Central memory CD8-positive, alpha-beta T cell (primary cell): ENCODE measurements at regions not wholly inside any gene's neighbourhood (a gene's known extent, or its start where the extent isn't known, plus 50 kb on each side); places are given as distances from the start of the nearest gene placed in this dataset.

ENCODE experiments used
- ATAC-seq: fragments of 150-1000 bp; cut with Tn5 transposase; replicated peaks from 2 replicates; pipeline ENCODE4 v1.10.0; 2022; ENCODE audit warnings: mild to moderate bottlenecking, moderate FRiP score, moderate number of reproducible peaks; ENCODE audit not compliant: poor library complexity, severe bottlenecking; ENCODE audit errors: extremely low read depth
- DNase-seq, 2 donors: peaks; one replicate each; pipeline ENCODE4 v3.0.0; 2021; ENCODE audit warnings: low spot score in 2 of 2
- H3K27ac Mint-ChIP-seq: one replicate; pipeline ENCODE4 v1.8.0; 2022; ENCODE audit warnings: low read depth, mild to moderate bottlenecking, moderate library complexity, mixed read lengths
- H3K27me3 Mint-ChIP-seq: one replicate; pipeline ENCODE4 v1.8.0; 2022; ENCODE audit warnings: mixed read lengths
- H3K36me3 Mint-ChIP-seq: one replicate; pipeline ENCODE4 v1.8.0; 2022; ENCODE audit warnings: mild to moderate bottlenecking, moderate library complexity, mixed read lengths; ENCODE audit not compliant: insufficient read depth
- H3K4me1 Mint-ChIP-seq: one replicate; pipeline ENCODE4 v1.8.0; 2022; ENCODE audit warnings: mixed read lengths
- H3K4me3 Mint-ChIP-seq: one replicate; pipeline ENCODE4 v1.8.0; 2022; ENCODE audit warnings: mild to moderate bottlenecking, moderate library complexity, mixed read lengths
- H3K9me3 Mint-ChIP-seq: one replicate; pipeline ENCODE4 v1.8.0; 2022; ENCODE audit warnings: mixed read lengths

DNA sequence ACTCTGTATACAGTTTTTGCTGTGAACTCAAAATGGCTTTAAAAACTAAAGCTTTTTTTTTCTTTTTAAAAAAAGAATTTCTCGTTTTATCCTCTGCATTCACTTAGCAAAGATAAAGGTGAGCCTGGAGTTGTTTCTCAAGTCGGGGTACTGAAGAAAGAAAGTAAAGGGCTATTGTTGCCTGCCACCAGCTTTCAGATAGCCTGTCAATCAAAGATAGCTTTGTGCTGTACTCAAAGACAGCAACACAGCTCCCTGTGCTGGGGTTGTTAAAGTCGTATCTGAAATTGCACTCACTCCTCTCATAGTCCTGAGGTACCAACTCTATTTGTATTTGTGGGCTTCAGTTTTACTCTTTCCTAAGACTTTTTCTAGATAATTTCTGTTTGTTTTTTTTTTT is 710.1 kb upstream of the ID4 start:
- no peaks in the 10 kb centered on the region for H3K4me1 Mint-ChIP-seq
- no peak overlapping the region for H3K4me3 Mint-ChIP-seq
- no peak for DNase-seq
- H3K9me3 Mint-ChIP-seq: peaks cover 14% of the 10 kb centered on the region
- ATAC-seq: no peak
- H3K36me3 Mint-ChIP-seq: no peaks in the 10 kb centered on the region
- H3K27ac Mint-ChIP-seq: no peak overlapping the region
- H3K27me3 Mint-ChIP-seq: no peaks in the 10 kb centered on the region

DNA sequence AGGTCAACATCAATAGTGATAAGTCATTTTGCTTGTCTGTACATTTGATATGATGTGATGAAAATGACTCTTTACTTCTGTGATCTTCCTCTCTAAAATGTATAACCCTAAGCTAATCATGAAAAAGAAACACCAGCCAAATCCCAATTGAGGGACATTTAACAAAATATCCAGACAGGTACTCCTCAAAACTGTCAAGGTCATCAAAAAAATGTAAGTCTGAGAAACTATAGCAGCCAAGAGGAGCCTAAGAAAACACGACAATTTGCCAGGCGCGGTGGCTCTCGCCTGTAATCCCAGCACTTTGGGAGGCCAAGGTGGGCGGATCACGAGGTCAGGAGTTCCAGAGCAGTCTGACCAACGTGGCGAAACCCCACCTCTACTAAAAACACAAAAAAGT is 708.5 kb upstream of the ID4 start:
- no peak overlapping the region for H3K27ac Mint-ChIP-seq
- peaks cover 17% of the 10 kb centered on the region for H3K9me3 Mint-ChIP-seq
- DNase-seq (no peak), ATAC-seq (no peak)
- H3K36me3 Mint-ChIP-seq: no peaks in the 10 kb centered on the region
- no peaks in the 10 kb centered on the region for H3K4me1 Mint-ChIP-seq
- H3K4me3 Mint-ChIP-seq: no peak overlapping the region
- H3K27me3 Mint-ChIP-seq: no peaks in the 10 kb centered on the region

DNA sequence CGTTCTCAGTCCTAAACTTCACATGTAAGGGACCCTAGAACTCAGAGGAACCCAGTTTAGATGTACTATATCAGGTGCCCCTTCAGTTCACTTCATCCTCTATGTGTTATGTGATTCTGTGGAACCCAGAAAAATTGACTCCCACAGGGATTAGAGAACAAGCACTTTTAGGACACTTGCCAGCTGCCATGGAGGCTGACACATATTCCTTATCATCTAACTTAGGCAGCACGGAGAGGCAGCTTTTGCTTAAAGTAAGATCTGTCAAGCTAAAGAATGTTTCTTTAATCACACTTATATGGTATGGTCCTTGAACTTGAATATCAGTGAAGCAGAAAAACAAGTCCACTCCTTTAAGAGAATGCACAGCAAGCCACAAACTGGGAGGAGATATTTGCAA is 701.5 kb upstream of the ID4 start:
- DNase-seq: no peak
- Mint-ChIP-seq H3K9me3 (peaks cover 26% of the 10 kb centered on the region), H3K4me3 (no peak overlapping the region), H3K4me1 (no peaks in the 10 kb centered on the region), H3K27ac (no peak overlapping the region), H3K27me3 (no peaks in the 10 kb centered on the region), H3K36me3 (no peaks in the 10 kb centered on the region)
- no peak for ATAC-seq

DNA sequence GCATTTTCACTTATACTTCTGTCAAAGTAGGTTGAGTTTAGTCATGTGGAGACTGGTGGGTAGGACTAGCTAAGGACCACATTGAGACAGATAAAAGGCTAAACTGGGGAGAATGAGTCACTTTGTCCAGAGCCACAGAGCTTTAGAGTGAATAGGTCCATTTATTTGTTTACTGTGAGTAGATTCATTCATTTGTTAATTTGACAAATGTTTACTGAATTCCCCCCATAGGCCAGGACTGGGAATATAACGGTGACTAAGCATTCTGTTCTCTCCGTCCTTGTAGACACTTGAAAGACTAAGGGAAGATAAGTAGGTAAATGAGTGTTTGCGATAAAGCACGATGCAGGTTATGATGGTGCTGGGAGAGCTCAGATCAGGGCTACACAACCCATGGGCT is 699.7 kb upstream of the ID4 start:
- DNase-seq: no peak
- no peak for ATAC-seq
- Mint-ChIP-seq H3K27me3 (no peaks in the 10 kb centered on the region), H3K4me1 (no peaks in the 10 kb centered on the region), H3K36me3 (no peaks in the 10 kb centered on the region), H3K4me3 (no peak overlapping the region), H3K27ac (no peak overlapping the region), H3K9me3 (peaks cover 26% of the 10 kb centered on the region)

DNA sequence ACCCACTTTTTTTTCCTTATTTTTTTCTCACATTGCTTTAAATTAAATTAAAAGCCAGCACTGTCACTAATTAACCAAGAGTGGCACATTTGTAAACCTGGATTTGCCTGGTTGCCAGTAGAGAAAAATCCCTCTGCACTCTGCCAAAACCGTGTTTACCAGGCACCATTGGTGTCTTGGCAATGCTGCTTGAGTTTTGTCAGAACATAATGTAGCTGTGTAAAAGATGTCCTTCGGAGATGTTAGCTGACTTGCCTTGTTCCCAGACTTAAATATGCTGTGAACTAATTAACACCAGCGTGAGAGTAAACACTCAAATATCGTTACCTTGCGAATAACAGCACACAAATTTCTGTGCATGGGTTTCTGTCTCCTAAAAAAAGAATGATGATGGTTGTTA is 694.9 kb upstream of the ID4 start:
- peaks cover 20% of the 10 kb centered on the region for H3K9me3 Mint-ChIP-seq
- no peak for DNase-seq
- no peak overlapping the region for H3K4me3 Mint-ChIP-seq
- no peaks in the 10 kb centered on the region for H3K4me1 Mint-ChIP-seq
- ATAC-seq: no peak
- H3K27ac Mint-ChIP-seq: no peak overlapping the region
- no peaks in the 10 kb centered on the region for H3K27me3 Mint-ChIP-seq
- no peaks in the 10 kb centered on the region for H3K36me3 Mint-ChIP-seq

DNA sequence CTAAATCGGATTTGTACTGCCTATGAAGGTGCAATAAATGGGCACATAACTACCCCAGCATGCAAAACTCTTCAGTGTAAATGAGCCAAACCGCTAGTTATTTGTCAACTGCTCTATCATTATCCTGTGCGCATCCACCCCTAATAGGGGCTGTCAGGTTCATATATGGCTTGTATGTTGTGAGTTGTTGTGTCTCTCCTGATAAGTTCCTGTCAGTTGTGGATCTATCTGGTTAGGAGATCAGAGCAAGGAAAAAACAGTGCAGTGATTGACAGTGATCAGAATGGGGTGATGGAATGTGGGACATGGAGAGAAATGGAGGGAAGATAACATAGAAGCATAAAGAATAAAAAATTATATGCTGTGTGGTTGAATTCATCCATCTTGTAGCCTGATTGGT is 686.9 kb upstream of the ID4 start:
- Mint-ChIP-seq H3K4me1 (no peaks in the 10 kb centered on the region), H3K36me3 (no peaks in the 10 kb centered on the region), H3K9me3 (peaks cover 12% of the 10 kb centered on the region), H3K27ac (no peak overlapping the region), H3K27me3 (no peaks in the 10 kb centered on the region), H3K4me3 (no peak overlapping the region)
- no peak for ATAC-seq
- DNase-seq: no peak

DNA sequence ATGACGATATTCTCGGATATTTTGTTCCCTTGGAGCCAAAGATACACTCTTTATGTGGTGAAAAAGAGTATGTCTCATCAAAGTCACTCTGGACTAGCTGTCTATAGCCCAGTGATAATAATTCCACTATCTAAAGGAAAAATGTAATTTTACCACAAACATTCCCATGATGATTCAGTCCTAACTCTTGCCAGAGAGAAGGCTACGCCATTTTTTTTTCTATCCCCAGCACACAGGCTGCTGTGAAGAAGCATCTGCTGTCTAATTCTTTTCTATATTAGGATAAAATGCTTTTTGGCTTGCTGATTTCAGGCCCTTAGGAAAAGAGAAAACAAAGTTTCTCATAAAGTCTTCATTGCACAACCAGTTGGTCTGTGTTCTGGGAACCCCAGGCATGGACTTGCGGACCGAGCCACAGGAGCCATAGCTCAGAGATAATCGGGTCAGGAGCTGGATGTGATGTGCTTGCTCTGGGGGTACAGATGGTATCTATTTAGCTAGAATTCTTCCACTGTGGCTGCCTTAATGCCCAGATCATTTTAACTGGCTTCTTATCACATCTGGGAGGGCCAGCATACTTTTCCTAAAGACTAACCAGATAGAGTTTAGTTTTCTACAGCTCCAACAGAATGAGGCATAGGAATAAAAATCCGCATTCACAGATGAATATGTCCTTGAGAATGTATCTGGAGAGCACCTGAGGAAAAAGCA is 683.7 kb upstream of the ID4 start:
- no peak overlapping the region for H3K27ac Mint-ChIP-seq
- no peaks in the 10 kb centered on the region for H3K27me3 Mint-ChIP-seq
- H3K4me1 Mint-ChIP-seq: no peaks in the 10 kb centered on the region
- no peak for DNase-seq
- no peak overlapping the region for H3K4me3 Mint-ChIP-seq
- peaks cover 12% of the 10 kb centered on the region for H3K9me3 Mint-ChIP-seq
- ATAC-seq: no peak
- H3K36me3 Mint-ChIP-seq: no peaks in the 10 kb centered on the region

DNA sequence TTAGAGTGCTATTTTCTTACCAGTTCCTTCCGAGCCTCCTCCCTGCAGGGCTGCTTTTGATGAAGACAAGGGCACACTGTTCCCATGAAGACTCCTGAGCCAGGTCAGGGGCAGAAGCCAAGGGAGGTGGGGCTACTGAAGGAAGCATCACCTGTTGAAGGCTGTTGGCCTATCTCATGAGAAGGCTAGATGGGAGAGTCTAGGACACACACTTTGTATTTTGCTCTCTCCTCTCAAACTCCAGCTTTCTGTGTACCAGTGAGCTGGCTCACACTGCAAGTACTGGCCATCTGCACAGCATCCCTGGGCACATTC is 683.2 kb upstream of the ID4 start:
- Mint-ChIP-seq H3K4me1 (no peaks in the 10 kb centered on the region), H3K27ac (no peak overlapping the region), H3K36me3 (no peaks in the 10 kb centered on the region), H3K4me3 (no peak overlapping the region), H3K27me3 (no peaks in the 10 kb centered on the region), H3K9me3 (peaks cover 12% of the 10 kb centered on the region)
- DNase-seq (no peak), ATAC-seq (no peak)

DNA sequence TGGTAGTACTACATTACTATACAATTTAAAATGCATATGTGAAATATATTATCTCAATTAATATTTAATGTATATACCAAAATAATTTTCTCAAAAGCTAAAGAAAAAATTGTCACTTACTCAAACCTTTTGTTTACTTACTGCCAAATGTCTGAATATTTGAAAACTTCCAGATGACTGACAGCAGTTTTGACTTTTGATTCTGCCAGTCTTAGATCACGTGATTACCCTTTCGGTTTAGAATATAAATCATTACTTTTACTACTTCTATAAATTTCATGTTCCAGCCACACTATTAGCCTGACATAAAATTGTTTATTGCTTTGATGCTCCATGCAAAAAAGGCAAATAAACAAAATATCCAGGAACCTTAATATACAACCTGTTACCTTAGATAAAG is 680.7 kb upstream of the ID4 start:
- no peak overlapping the region for H3K4me3 Mint-ChIP-seq
- no peak for DNase-seq
- no peaks in the 10 kb centered on the region for H3K4me1 Mint-ChIP-seq
- H3K9me3 Mint-ChIP-seq: peaks cover 12% of the 10 kb centered on the region
- H3K36me3 Mint-ChIP-seq: peaks cover 2% of the 10 kb centered on the region
- H3K27ac Mint-ChIP-seq: no peak overlapping the region
- no peaks in the 10 kb centered on the region for H3K27me3 Mint-ChIP-seq
- no peak for ATAC-seq

DNA sequence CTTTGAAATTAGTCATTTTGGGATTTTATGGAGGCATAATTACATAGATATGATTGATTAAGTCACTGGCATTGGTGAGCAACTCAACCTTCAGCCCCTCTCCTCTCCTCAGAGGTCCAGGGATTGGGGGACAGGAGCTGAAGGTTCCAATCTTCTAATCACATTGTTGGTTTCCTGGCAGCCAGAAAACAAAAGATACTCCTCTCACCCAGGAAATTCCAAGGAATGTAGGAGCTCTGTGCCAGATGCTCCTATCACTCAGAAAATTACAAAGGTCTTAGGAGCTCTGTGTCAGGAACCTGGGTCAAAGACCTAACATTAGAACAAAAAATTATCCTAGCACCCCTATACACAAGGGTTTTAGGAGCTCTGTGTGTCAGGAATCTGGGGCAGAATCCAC is 679.7 kb upstream of the ID4 start:
- Mint-ChIP-seq H3K27ac (no peak overlapping the region), H3K27me3 (no peaks in the 10 kb centered on the region), H3K36me3 (peaks cover 2% of the 10 kb centered on the region), H3K4me1 (no peaks in the 10 kb centered on the region), H3K4me3 (no peak overlapping the region), H3K9me3 (peaks cover 5% of the 10 kb centered on the region)
- no peak for ATAC-seq
- no peak for DNase-seq

DNA sequence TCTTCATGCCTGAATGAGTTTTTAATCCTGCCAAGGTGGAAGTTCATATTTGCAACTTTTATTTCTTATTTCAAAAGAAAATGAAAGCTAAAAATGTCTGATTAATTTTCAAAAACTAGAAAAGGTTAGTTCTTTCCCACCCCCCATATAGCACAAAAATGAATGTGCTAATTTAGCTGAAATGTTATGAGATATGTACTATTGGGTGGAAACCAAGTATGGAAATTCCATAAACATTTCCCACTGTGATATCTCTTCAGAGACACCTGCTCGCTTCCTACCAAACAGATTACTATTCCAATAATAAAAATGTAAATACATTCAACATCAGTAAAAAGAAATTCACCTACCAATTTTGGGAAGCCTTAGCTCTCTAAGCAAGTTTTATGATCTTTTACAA is 678.6 kb upstream of the ID4 start:
- Mint-ChIP-seq H3K27me3 (no peaks in the 10 kb centered on the region), H3K27ac (no peak overlapping the region), H3K36me3 (peaks cover 2% of the 10 kb centered on the region), H3K4me1 (no peaks in the 10 kb centered on the region), H3K9me3 (peaks cover 3% of the 10 kb centered on the region), H3K4me3 (no peak overlapping the region)
- no peak for ATAC-seq
- no peak for DNase-seq

DNA sequence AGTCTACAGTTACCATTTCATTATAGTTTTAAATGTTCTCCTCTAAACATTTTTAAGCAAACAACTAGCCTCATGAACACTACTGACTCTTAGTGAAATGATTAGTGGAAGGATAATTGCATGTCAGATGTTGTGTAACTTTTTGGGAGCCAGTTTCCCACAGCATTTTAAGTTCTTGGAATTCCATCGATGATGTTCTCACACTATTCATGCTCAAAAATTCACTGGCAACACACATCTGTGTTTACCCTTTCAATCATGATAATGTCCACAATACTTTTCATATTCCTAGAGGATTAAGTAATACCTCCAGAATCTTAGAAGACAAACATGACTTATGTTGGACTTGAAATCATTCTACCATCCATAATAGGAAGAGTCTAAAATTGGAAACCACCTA is 678.1 kb upstream of the ID4 start:
- Mint-ChIP-seq H3K4me3 (no peak overlapping the region), H3K36me3 (peaks cover 2% of the 10 kb centered on the region), H3K9me3 (peaks cover 6% of the 10 kb centered on the region), H3K27me3 (no peaks in the 10 kb centered on the region), H3K4me1 (no peaks in the 10 kb centered on the region), H3K27ac (no peak overlapping the region)
- ATAC-seq: no peak
- no peak for DNase-seq

DNA sequence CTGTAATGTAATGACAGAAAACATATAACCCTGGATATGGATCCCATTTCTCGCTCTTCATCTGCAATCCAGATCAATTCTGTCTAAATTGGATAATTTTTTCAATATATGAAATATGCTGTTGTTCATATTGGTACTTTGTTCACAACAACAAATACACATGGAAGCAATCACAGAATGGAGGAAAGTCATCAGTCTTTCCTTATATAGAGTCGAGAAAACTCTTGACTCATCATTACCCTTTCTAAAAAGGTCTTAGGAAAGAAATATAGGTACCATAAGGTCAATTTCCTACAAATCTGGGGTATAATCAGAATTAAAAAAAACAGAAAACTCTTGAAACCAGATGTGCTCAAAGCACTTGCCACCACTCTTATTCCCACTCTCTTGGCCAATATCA is 677.6 kb upstream of the ID4 start:
- H3K9me3 Mint-ChIP-seq: peaks cover 6% of the 10 kb centered on the region
- no peaks in the 10 kb centered on the region for H3K4me1 Mint-ChIP-seq
- no peak for DNase-seq
- H3K36me3 Mint-ChIP-seq: peaks cover 2% of the 10 kb centered on the region
- H3K27me3 Mint-ChIP-seq: no peaks in the 10 kb centered on the region
- no peak overlapping the region for H3K27ac Mint-ChIP-seq
- ATAC-seq: no peak
- no peak overlapping the region for H3K4me3 Mint-ChIP-seq
